PC-3 (cell line): ENCODE measurements at regions not wholly inside any gene's neighbourhood (a gene's known extent, or its start where the extent isn't known, plus 50 kb on each side); places are given as distances from the start of the nearest gene placed in this dataset.
"Not testable (repeated sequence)": the region's sequence is repeated elsewhere in the genome, so short reads cannot be mapped to it uniquely, and the experiment has no call there.

Experiments used
- ATAC-seq: fragments of 200-7000 bp; cut with Tn5 transposase; 2 replicates; pipeline ENCODE4 v1.9.1; 2020; ENCODE audit warnings: mild to moderate bottlenecking, moderate library complexity
- BruUV-seq: library from RNA; stranded (reverse); fragments of 400-500 nt; replicated peaks from 2 replicates; lab custom pipeline; 2021; lab: Mats Ljungman, UMichigan
- CTCF ChIA-PET: fragments of 300-600 bp; sonication (Branson Sonifier 250); formaldehyde crosslinking; loops from one replicate; lab custom pipeline; 2022; ENCODE audit warnings: antibody characterized with exemption; lab: Charles Lee
- POLR2A ChIA-PET: fragments of 300-600 bp; sonication (Branson Sonifier 250); formaldehyde crosslinking; loops from one replicate; lab custom pipeline; 2022; ENCODE audit warnings: antibody characterized with exemption; ENCODE audit not compliant: unreplicated experiment; lab: Charles Lee
- DNase-seq: peaks from one replicate; pipeline ENCODE4 v3.0.0-alpha.2; 2015
- H2AFZ ChIP-seq: fragments of 300-600 bp; sonication (generic); 2 replicates; pipeline ENCODE4 v1.6.0; 2016; ENCODE audit warnings: antibody characterized with exemption, low read length
- H3F3A ChIP-seq: fragments of 300-600 bp; sonication (generic); one replicate; pipeline ENCODE4 v1.6.0; 2017; ENCODE audit warnings: antibody characterized with exemption, low read length, control low read depth, mild to moderate bottlenecking; ENCODE audit not compliant: unreplicated experiment
- H3K27ac ChIP-seq: fragments of 300-600 bp; sonication (generic); 2 replicates; pipeline ENCODE4 v1.5.1; 2016; ENCODE audit warnings: mild to moderate bottlenecking, low read length
- H3K27me3 ChIP-seq: fragments of 300-600 bp; sonication (generic); 2 replicates; pipeline ENCODE4 v1.6.1; 2016; ENCODE audit warnings: low read length, mixed read lengths
- H3K36me3 ChIP-seq: fragments of 300-600 bp; sonication (generic); 2 replicates; pipeline ENCODE4 v1.6.1; 2016; ENCODE audit warnings: low read depth, mixed run types, low read length, mixed read lengths
- H3K4me1 ChIP-seq: fragments of 300-600 bp; sonication (generic); 2 replicates; pipeline ENCODE4 v1.5.1; 2016; ENCODE audit warnings: low read length; ENCODE audit not compliant: insufficient read depth
- H3K4me2 ChIP-seq: fragments of 300-600 bp; sonication (generic); 2 replicates; pipeline ENCODE4 v1.6.0; 2016; ENCODE audit warnings: low read length
- H3K4me3 ChIP-seq: fragments of 300-600 bp; sonication (generic); 2 replicates; pipeline ENCODE4 v1.5.1; 2016; ENCODE audit warnings: mild to moderate bottlenecking, low read length, mixed read lengths
- H3K79me2 ChIP-seq: fragments of 300-600 bp; sonication (generic); 2 replicates; pipeline ENCODE4 v1.6.1; 2017; ENCODE audit warnings: low read length, mixed read lengths
- H3K9ac ChIP-seq: fragments of 300-600 bp; sonication (generic); 2 replicates; pipeline ENCODE4 v1.6.0; 2016; ENCODE audit warnings: mild to moderate bottlenecking, low read length
- H3K9me2 ChIP-seq: fragments of 300-600 bp; sonication (generic); replicated peaks from 2 replicates; pipeline ENCODE4 v1.6.1; 2016; ENCODE audit warnings: mixed run types, low read length, mixed read lengths
- H3K9me3 ChIP-seq: fragments of 300-600 bp; sonication (generic); 2 replicates; pipeline ENCODE4 v1.6.1; 2016; ENCODE audit warnings: low read length, mixed read lengths
- H4K20me1 ChIP-seq: fragments of 300-600 bp; sonication (generic); 2 replicates; pipeline ENCODE4 v1.6.1; 2016; ENCODE audit warnings: low read length, mixed read lengths
- intact Hi-C: fragments of 100-400 bp; cut with micrococcal nuclease; formaldehyde crosslinking; loops from 2 replicates; pipeline ENCODE4 v1.9.0; 2023

DNA sequence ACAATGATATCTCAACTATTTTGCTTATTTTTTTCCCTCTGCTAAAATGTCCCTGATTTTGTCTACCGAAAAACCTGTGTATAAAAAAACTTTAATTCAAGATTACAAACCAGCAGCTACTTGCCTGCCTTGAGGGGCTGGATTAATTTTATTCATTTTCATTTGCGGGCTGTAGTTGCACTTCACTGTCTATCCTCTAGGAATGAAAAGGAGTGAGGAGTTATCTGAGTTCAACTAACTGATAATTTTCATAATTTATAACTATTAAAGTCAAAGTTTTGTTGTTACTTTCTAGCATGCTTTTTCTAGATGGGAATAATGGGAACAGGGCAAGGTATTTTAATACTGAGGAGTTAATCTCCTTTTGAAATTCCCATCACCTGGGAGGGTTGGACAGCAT is 50.3 kb upstream of the AGTPBP1 start:
- H3K9ac ChIP-seq, intact Hi-C loops, H3K9me3 ChIP-seq, POLR2A ChIA-PET, H4K20me1 ChIP-seq, ATAC-seq, H3F3A ChIP-seq, BruUV-seq, DNase-seq, H3K4me2 ChIP-seq, H3K79me2 ChIP-seq, H2AFZ ChIP-seq, H3K36me3 ChIP-seq, H3K27ac ChIP-seq, H3K27me3 ChIP-seq, H3K4me1 ChIP-seq, H3K4me3 ChIP-seq, H3K9me2 ChIP-seq: not testable (repeated sequence)
- CTCF ChIA-PET = interaction anchor here (0.6 kb wide), 1 partner anchor 62 kb away, joined by 3 read pairs; no protein-coding TSS in a partner anchor

- not testable (repeated sequence) for DNase-seq, BruUV-seq
Measured at GRCh38 chr9:85802978-85803695, 61.4 kb upstream of the AGTPBP1 start.

DNA sequence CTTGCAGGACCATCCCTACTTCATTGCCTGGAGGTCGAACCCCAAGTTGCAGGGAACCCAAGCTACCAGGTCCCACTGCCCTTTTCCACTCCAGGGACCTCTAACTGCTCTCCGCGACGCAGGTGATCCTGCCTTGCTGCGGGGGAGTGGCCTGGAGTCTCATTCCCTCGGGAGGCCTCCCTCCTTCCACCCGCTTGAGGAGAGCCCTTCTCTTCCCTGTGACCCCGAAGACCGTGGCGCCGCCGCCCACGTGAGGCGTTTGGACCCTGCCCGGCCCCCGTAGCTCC is 63.0 kb upstream of the AGTPBP1 start:
- Histone ChIP-seq H3K4me2 (peak overlapping the region; percentile 81), H3K4me3 (peak overlapping the region; percentile 71; the same call in 1 of the 2 replicates), H2AFZ (peak overlapping the region; percentile 75)
- H3K9me3 ChIP-seq, H3K27me3 ChIP-seq, H3K36me3 ChIP-seq, H3K79me2 ChIP-seq, H3F3A ChIP-seq, BruUV-seq, H3K27ac ChIP-seq, H3K9me2 ChIP-seq, POLR2A ChIA-PET, H3K4me1 ChIP-seq, H4K20me1 ChIP-seq, DNase-seq, H3K9ac ChIP-seq: not testable (repeated sequence)
- peak; percentile 60 for ATAC-seq
- intact Hi-C loops = loop anchor here (5.0 kb wide), 1 partner anchor 138 kb away; the partner anchor contains the start of gene NAA35
- CTCF ChIA-PET = interaction anchor here (0.7 kb wide), 1 partner anchor 73 kb away, joined by 3 read pairs; no protein-coding TSS in a partner anchor

More at GRCh38 chr9:85802978-85803695, 61.4 kb upstream of the AGTPBP1 start:
- H3K27me3 ChIP-seq, H3K4me3 ChIP-seq, H4K20me1 ChIP-seq, H2AFZ ChIP-seq, H3K9me2 ChIP-seq, CTCF ChIA-PET, H3K79me2 ChIP-seq, H3F3A ChIP-seq, POLR2A ChIA-PET, H3K36me3 ChIP-seq, H3K4me2 ChIP-seq, H3K9me3 ChIP-seq, H3K9ac ChIP-seq, H3K27ac ChIP-seq, intact Hi-C loops, ATAC-seq, H3K4me1 ChIP-seq: not testable (repeated sequence)

DNA sequence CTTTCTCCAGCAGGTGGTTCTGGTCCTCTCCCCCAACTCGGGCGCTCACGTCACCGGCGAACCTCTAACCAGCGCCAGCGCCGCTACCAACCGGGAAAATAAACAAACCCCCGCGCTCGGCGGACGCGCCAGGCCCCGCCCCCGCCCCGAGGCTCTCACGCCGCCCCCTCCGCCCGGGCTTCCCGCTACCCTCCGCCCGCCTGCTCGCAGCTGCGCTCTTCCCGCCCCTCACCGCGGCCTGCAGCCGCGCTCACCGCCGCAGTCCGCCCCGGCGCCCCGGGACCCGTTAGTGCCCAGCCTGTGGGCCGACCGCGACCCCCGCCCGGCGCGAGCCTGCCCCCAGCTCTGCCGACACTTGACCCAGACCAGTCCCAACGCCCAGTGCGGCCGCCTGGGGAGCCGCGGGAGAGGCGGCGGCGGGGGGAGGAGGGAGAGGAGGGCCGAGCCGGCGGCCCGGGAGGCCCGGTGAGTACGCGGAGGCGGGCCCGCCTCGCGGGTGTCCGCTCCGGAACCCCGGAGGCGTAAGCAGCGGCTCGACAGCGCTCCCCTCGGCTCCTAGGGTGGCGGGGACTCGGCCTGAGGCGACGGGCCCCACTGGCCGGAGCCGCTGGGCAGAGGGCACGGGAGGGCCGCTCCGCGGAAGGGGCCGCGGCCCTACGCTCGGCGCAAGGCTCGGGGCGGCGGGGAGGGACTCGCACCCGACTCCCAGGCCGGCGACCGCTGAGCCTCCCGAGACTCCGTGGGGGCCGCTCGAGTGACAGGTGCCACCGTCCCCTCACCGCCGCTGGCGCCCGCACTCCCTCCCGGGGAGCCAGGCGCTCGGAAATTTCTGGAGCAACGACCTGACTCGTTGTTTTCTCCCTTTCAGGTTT is 63.6 kb upstream of the AGTPBP1 start:
- H3K9me3 ChIP-seq, H4K20me1 ChIP-seq, POLR2A ChIA-PET, H3K36me3 ChIP-seq, H3K27me3 ChIP-seq, H3K9me2 ChIP-seq, H3K79me2 ChIP-seq, H3K4me1 ChIP-seq, H3F3A ChIP-seq, H3K27ac ChIP-seq, BruUV-seq: not testable (repeated sequence)
- H3K4me3 ChIP-seq = peak overlapping the region; percentile 71
- peak overlapping the region; percentile 81 for H3K4me2 ChIP-seq
- ATAC-seq (peak; percentile 79), DNase-seq (peak; percentile 40)
- CTCF ChIA-PET = interaction anchor here (0.7 kb wide), 1 partner anchor 73 kb away, joined by 3 read pairs; no protein-coding TSS in a partner anchor
- intact Hi-C loops = loop anchor here (5.0 kb wide), 1 partner anchor 137 kb away; the partner anchor contains the start of gene NAA35
- peak overlapping the region; percentile 75 for H2AFZ ChIP-seq
- H3K9ac ChIP-seq = peak overlapping the region; percentile 44; the same call in 1 of the 2 replicates

- H3K79me2 ChIP-seq, H3K9me3 ChIP-seq, ATAC-seq, H3F3A ChIP-seq, BruUV-seq, H3K9me2 ChIP-seq, POLR2A ChIA-PET, DNase-seq, H2AFZ ChIP-seq, H3K36me3 ChIP-seq, H3K9ac ChIP-seq, H4K20me1 ChIP-seq, H3K4me1 ChIP-seq, H3K4me3 ChIP-seq, H3K27me3 ChIP-seq, CTCF ChIA-PET, H3K27ac ChIP-seq, H3K4me2 ChIP-seq: not testable (repeated sequence)
- intact Hi-C loops = loop anchor here (5.0 kb wide), 1 partner anchor 134 kb away; the partner anchor contains the start of gene NAA35
Measured at GRCh38 chr9:85808329-85808728, 66.6 kb upstream of the AGTPBP1 start.

- H4K20me1 ChIP-seq, H3K36me3 ChIP-seq, POLR2A ChIA-PET, ATAC-seq, H3K9ac ChIP-seq, H3F3A ChIP-seq, DNase-seq, intact Hi-C loops, BruUV-seq, CTCF ChIA-PET, H3K27ac ChIP-seq, H3K9me2 ChIP-seq, H3K27me3 ChIP-seq, H3K9me3 ChIP-seq, H3K4me1 ChIP-seq, H3K4me3 ChIP-seq, H3K4me2 ChIP-seq, H3K79me2 ChIP-seq, H2AFZ ChIP-seq: not testable (repeated sequence)
Measured at GRCh38 chr9:85813388-85813787, 71.6 kb upstream of the AGTPBP1 start.
